ENCODE measurements at regions not wholly inside any gene's neighbourhood (a gene's known extent, or its start where the extent isn't known, plus 50 kb on each side); places are given as distances from the start of the nearest gene placed in this dataset.
A peak's percentile ranks its signal among the peaks of the same experiment; 100 is the strongest.

DNA sequence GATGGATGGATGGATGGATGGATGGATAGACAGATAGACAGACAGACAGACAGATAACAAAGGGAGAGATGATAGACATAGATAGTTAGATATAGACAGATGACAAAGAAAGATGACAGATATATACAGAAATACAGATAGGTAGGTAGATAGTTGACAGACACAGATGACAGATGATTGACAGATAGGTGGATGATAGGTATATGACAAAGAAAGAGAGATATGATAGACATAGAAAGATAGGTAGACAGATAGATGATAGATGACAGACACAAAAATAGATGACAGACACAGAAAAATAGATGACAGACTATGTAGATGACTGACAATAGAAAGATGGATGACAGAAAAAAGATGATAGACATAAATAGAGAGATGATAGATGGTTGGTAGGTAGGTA, 200.0 kb upstream of the TAS2R1 start:
- TF ChIP-seq, protein P1, sequence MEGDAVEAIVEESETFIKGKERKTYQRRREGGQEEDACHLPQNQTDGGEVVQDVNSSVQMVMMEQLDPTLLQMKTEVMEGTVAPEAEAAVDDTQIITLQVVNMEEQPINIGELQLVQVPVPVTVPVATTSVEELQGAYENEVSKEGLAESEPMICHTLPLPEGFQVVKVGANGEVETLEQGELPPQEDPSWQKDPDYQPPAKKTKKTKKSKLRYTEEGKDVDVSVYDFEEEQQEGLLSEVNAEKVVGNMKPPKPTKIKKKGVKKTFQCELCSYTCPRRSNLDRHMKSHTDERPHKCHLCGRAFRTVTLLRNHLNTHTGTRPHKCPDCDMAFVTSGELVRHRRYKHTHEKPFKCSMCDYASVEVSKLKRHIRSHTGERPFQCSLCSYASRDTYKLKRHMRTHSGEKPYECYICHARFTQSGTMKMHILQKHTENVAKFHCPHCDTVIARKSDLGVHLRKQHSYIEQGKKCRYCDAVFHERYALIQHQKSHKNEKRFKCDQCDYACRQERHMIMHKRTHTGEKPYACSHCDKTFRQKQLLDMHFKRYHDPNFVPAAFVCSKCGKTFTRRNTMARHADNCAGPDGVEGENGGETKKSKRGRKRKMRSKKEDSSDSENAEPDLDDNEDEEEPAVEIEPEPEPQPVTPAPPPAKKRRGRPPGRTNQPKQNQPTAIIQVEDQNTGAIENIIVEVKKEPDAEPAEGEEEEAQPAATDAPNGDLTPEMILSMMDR (IDR thresholded peaks at IDR 0.05; ENCODE audit: insufficient read depth, low read depth, low read length) = no peak
- no peak overlapping the region for H3K4me3 ChIP-seq (ENCODE audit: low read depth, low read length)
- DNase-seq (ENCODE audit: low read depth) = no peak

DNA sequence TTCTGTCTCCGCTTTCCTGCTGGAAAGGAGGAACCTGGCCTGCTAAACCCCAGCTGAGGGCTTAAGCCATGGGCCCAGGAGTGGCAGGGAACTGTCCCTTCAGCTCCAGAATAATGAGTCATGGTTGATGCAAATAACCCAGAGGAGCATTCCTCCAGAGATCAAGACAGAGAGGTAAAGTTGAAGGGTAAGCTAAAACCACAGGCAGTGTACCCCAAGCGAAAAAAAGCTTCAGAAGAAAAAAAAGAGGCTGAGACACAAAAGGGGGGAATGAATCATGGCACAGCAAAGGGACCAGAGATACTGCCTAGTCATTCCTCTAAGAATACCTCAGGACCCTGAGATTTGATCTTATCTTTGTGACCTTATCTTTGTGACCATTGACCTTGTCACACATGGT, 199.5 kb upstream of the TAS2R1 start:
- H3K4me3 ChIP-seq (ENCODE audit: low read depth, low read length) = no peak overlapping the region
- TF ChIP-seq, protein P1 (IDR thresholded peaks at IDR 0.05; ENCODE audit: insufficient read depth, low read depth, low read length) = no peak
- no peak for DNase-seq (ENCODE audit: low read depth)

DNA sequence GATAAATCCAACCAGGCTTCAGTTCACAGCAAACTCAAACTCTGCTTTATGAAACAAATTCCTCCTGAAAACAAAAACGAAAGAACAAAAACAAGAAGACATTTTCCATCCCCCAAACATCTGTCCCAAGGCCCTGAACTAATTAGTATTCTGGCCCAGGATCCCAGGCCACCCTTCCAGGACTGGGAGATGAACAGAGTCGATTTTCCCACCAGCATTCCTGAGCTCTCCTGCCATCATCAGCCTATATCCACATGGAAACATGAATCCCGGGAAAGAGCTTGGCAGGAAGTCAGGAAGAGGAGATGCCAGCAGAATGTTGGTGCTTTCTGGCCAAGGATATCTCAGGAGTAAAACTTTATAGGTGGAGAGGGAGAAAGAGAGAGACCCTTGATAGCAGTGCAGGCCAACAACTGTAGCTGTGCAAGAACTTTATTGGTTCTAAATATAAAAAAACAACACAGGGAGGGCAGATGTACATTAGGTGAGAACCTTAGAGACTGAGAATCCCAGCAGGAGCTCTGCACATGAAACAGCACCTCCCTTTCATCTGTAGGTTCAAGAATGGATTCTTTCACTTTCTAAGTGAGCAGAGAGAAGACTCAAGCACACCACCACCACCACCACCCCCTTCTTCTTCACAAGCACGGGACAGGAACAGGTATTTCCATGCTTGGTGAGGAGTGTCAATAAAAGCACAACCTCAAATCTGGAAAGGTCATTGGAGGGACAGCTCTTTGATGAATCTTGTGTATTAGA, 190.7 kb upstream of the TAS2R1 start:
- DNase-seq (ENCODE audit: low read depth) = peak; percentile 30
- TF ChIP-seq, protein P1 (IDR thresholded peaks at IDR 0.05; ENCODE audit: insufficient read depth, low read depth, low read length) = no peak
- no peak overlapping the region for H3K4me3 ChIP-seq (ENCODE audit: low read depth, low read length)

DNA sequence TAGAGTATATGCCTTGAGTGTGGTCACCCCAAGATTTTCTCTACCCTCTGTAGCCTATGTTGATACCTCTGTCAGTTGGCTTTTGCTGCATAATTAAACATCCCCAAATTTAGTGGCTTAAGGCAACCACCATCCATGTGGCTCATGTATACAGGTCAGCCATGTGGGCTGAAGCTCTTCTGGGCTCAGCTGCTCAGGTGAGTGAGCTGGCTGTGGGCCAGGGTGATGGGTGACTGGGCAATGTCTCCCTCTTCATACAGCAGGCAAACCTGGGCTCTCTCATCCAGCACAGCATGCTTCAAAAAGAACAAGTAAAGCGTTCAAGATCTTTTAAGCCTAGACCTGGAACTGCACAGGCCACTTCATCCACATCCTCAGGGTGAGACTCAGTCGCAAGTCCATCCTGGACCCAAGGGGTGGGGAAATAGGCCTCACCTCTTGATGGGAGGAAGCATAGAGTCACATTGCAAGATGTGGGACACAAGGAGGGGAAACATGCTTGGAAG, 188.2 kb upstream of the TAS2R1 start:
- no peak for DNase-seq (ENCODE audit: low read depth)

DNA sequence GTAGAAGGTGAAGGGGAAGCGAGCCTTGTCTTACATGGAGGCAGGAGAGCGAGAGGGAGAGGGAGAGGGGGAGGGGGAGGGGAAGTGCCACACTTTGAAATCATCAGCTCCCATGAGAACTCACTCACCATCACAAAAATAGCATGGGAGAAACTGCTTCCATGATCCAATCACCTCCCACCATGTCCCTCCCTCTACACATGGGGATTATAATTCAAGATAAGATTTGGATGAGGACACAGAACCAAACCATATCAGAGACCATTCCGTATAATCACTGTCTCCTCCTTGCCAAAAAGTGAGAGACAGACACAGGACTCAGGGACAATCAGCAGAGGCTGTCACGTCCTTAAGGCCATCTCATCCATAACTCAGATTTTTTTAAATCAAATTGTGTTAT, 187.7 kb upstream of the TAS2R1 start:
- TF ChIP-seq, protein P1 (IDR thresholded peaks at IDR 0.05; ENCODE audit: insufficient read depth, low read depth, low read length) = no peak
- DNase-seq (ENCODE audit: low read depth) = no peak
- no peak overlapping the region for H3K4me3 ChIP-seq (ENCODE audit: low read depth, low read length)

More for the DNA sequence above, 188.2 kb upstream of the TAS2R1 start:
- H3K4me3 ChIP-seq (ENCODE audit: low read depth, low read length) = no peak overlapping the region
- TF ChIP-seq, protein P1 (IDR thresholded peaks at IDR 0.05; ENCODE audit: insufficient read depth, low read depth, low read length) = no peak

DNA sequence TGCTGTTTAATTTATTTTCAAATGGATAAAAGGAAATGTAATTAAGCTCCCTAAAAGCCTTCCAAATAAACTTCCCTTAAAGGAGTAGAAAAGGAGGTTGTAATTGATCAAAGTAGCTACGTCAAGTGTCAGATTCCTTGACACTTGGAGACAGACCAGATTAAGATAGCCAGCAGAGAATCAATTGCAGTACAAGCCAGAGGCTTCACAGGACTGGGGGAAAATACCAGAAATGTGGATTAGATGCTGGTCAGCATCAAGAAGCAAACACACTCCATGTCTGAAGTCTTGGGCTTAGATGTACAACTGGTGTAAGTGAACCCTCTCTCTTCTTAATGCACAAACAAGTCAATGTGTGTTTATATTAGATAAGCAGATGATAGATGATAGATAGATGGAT, 184.9 kb upstream of the TAS2R1 start:
- TF ChIP-seq, protein P1 (IDR thresholded peaks at IDR 0.05; ENCODE audit: insufficient read depth, low read depth, low read length) = no peak
- DNase-seq (ENCODE audit: low read depth) = no peak
- no peak overlapping the region for H3K4me3 ChIP-seq (ENCODE audit: low read depth, low read length)

All from fibroblast of villous mesenchyme (primary cell).